ENCODE measurements at regions not wholly inside any gene's neighbourhood (a gene's known extent, or its start where the extent isn't known, plus 50 kb on each side); places are given as distances from the start of the nearest gene placed in this dataset.

DNA sequence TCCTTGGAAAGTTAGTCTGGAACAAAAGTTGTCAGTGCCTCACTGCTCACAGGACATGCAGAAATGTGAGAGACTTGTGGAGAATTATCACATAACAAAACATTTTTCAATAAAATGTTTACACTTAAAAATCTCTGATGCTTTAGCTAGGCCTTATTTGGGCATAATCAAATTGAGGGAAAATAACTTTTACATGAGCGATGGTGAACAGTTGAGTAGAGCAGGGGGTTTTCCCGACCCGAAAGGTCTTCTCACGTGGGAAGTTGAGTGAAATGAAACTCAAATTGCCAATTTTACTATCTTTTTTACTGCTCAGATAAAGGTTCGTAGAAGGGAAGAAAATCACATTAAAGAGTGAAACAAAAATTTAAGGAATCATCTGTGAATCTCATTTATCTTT is 465.6 kb downstream of the MTX2 start:
- TF ChIP-seq, protein P1, sequence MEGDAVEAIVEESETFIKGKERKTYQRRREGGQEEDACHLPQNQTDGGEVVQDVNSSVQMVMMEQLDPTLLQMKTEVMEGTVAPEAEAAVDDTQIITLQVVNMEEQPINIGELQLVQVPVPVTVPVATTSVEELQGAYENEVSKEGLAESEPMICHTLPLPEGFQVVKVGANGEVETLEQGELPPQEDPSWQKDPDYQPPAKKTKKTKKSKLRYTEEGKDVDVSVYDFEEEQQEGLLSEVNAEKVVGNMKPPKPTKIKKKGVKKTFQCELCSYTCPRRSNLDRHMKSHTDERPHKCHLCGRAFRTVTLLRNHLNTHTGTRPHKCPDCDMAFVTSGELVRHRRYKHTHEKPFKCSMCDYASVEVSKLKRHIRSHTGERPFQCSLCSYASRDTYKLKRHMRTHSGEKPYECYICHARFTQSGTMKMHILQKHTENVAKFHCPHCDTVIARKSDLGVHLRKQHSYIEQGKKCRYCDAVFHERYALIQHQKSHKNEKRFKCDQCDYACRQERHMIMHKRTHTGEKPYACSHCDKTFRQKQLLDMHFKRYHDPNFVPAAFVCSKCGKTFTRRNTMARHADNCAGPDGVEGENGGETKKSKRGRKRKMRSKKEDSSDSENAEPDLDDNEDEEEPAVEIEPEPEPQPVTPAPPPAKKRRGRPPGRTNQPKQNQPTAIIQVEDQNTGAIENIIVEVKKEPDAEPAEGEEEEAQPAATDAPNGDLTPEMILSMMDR (IDR thresholded peaks at IDR 0.05): no peak
- TF ChIP-seq POLR2AphosphoS5 (IDR thresholded peaks at IDR 0.05; ENCODE audit: low read depth, low read length): no peak
- no peak for TF ChIP-seq REST (IDR thresholded peaks at IDR 0.05; ENCODE audit: insufficient read depth in 1 of 2, low read depth in 2 of 2, low read length in 1 of 2)
- no peak for TF ChIP-seq TCF7L2 (IDR thresholded peaks at IDR 0.05; ENCODE audit: low read depth, low read length)
